WTC11 (cell line): ENCODE measurements at regions not wholly inside any gene's neighbourhood (a gene's known extent, or its start where the extent isn't known, plus 50 kb on each side); places are given as distances from the start of the nearest gene placed in this dataset.

Source experiments
- ATAC-seq: fragments of 200-7000 bp; cut with Tn5 transposase; 2 replicates; pipeline ENCODE4 v1.10.0; 2021; ENCODE audit warnings: mild to moderate bottlenecking, moderate library complexity
- CTCF ChIA-PET: fragments of 300-600 bp; sonication (Branson Sonifier 250); formaldehyde crosslinking; loops from one replicate; lab custom pipeline; 2021; ENCODE audit warnings: antibody characterized with exemption; lab: Charles Lee
- POLR2A ChIA-PET: fragments of 350-600 bp; sonication (Branson Sonifier 250); formaldehyde crosslinking; loops from one replicate; lab custom pipeline; 2021; ENCODE audit warnings: antibody characterized with exemption; lab: Charles Lee
- DNase-seq: peaks from one replicate; pipeline ENCODE4 v3.0.0; 2021; ENCODE audit warnings: low spot score
- H3K27ac Mint-ChIP-seq: 2 replicates; pipeline ENCODE4 v1.8.0; 2021; ENCODE audit warnings: mixed read lengths
- H3K27me3 Mint-ChIP-seq: 2 replicates; pipeline ENCODE4 v1.8.0; 2021; ENCODE audit warnings: low read depth, mild to moderate bottlenecking, moderate library complexity, mixed read lengths
- H3K36me3 Mint-ChIP-seq: 2 replicates; pipeline ENCODE4 v1.8.0; 2021; ENCODE audit warnings: mixed read lengths
- H3K4me1 Mint-ChIP-seq: 2 replicates; pipeline ENCODE4 v1.8.0; 2022; ENCODE audit warnings: mixed read lengths
- H3K4me3 Mint-ChIP-seq: 2 replicates; pipeline ENCODE4 v1.8.0; 2021; ENCODE audit warnings: mild to moderate bottlenecking, moderate library complexity, mixed read lengths
- H3K9me3 Mint-ChIP-seq: 2 replicates; pipeline ENCODE4 v1.8.0; 2021; ENCODE audit warnings: mixed read lengths
- AR ChIP-seq: fragments of 250-450 bp; sonication (Bioruptor Pico); IDR thresholded peaks from 2 replicates; pipeline ENCODE4 v1.9.0; 2021; ENCODE audit warnings: mild to moderate bottlenecking
- ATF3 ChIP-seq: sonication (generic); formaldehyde crosslinking; conservative IDR thresholded peaks from 2 replicates; pipeline ENCODE4 v1.8.1; 2022; ENCODE audit warnings: mild to moderate bottlenecking, missing genetic modification reagents
- CREB1 ChIP-seq: sonication (generic); formaldehyde crosslinking; IDR thresholded peaks from 2 replicates; pipeline ENCODE4 v1.8.0; 2023; ENCODE audit warnings: mild to moderate bottlenecking, missing genetic modification reagents
- ETV6 ChIP-seq: sonication (generic); formaldehyde crosslinking; IDR thresholded peaks from 2 replicates; pipeline ENCODE4 v1.8.1; 2022; ENCODE audit warnings: mild to moderate bottlenecking, missing genetic modification reagents
- FOXJ3 ChIP-seq: sonication (generic); formaldehyde crosslinking; IDR thresholded peaks from 2 replicates; pipeline ENCODE4 v1.9.0; 2021; ENCODE audit warnings: missing genetic modification reagents, mild to moderate bottlenecking, borderline replicate concordance
- FOXP1 ChIP-seq: sonication (generic); formaldehyde crosslinking; IDR thresholded peaks from 2 replicates; pipeline ENCODE4 v1.8.0; 2022; ENCODE audit warnings: missing genetic modification reagents, mild to moderate bottlenecking, moderate library complexity, borderline replicate concordance
- HMGXB4 ChIP-seq: sonication (generic); formaldehyde crosslinking; IDR thresholded peaks from 2 replicates; pipeline ENCODE4 v1.8.1; 2023; ENCODE audit warnings: mild to moderate bottlenecking, moderate library complexity, missing genetic modification reagents
- MLX ChIP-seq: sonication (generic); formaldehyde crosslinking; IDR thresholded peaks from 2 replicates; pipeline ENCODE4 v1.8.1; 2023; ENCODE audit warnings: mild to moderate bottlenecking, missing genetic modification reagents, moderate library complexity
- MXD4 ChIP-seq: fragments of 250-450 bp; sonication (Bioruptor Pico); IDR thresholded peaks from 2 replicates; pipeline ENCODE4 v1.8.0; 2021; ENCODE audit warnings: mild to moderate bottlenecking, moderate library complexity, borderline replicate concordance
- NFATC4 ChIP-seq: fragments of 250-450 bp; sonication (Bioruptor Pico); IDR thresholded peaks from 2 replicates; pipeline ENCODE4 v1.9.0; 2021; ENCODE audit warnings: mild to moderate bottlenecking
- RORB ChIP-seq: fragments of 250-450 bp; sonication (Bioruptor Pico); IDR thresholded peaks from 2 replicates; pipeline ENCODE4 v1.9.0; 2021; ENCODE audit warnings: mild to moderate bottlenecking
- STAT6 ChIP-seq: sonication (generic); formaldehyde crosslinking; conservative IDR thresholded peaks from 2 replicates; pipeline ENCODE4 v1.8.1; 2023; ENCODE audit warnings: mild to moderate bottlenecking, low read depth, missing genetic modification reagents, moderate library complexity
- ZNF138 ChIP-seq: sonication (generic); formaldehyde crosslinking; conservative IDR thresholded peaks from 2 replicates; pipeline ENCODE4 v1.8.1; 2022; ENCODE audit warnings: mild to moderate bottlenecking, moderate library complexity, missing genetic modification reagents
- ZNF263 ChIP-seq: sonication (generic); formaldehyde crosslinking; IDR thresholded peaks from 2 replicates; pipeline ENCODE4 v1.8.1; 2022; ENCODE audit warnings: low read depth, mild to moderate bottlenecking, moderate library complexity, missing genetic modification reagents
- ZNF423 ChIP-seq: fragments of 250-450 bp; sonication (Bioruptor Pico); IDR thresholded peaks from 2 replicates; pipeline ENCODE4 v2.1.2; 2022; ENCODE audit warnings: mild to moderate bottlenecking, moderate library complexity
- ZNF671 ChIP-seq: fragments of 250-450 bp; sonication (Bioruptor Pico); IDR thresholded peaks from 2 replicates; pipeline ENCODE4 v1.8.0; 2021; ENCODE audit warnings: mild to moderate bottlenecking
- TF ChIP-seq, protein P1 (sequence below): sonication (generic); formaldehyde crosslinking; IDR thresholded peaks from 2 replicates; pipeline ENCODE4 v1.8.0; 2023; ENCODE audit warnings: missing genetic modification reagents
- TF ChIP-seq, protein P2 (sequence below): sonication (generic); formaldehyde crosslinking; IDR thresholded peaks from 2 replicates; pipeline ENCODE4 v1.8.0; 2022; ENCODE audit warnings: mild to moderate bottlenecking, missing genetic modification reagents

GRCh38 chr13:38283346-38283745, 66.3 kb upstream of the UFM1 start:
- POLR2A ChIA-PET, result no interaction called here
- no peak for TF ChIP-seq MXD4 (CRISPR knock-in tag)
- TF ChIP-seq ZNF671, result no peak
- TF ChIP-seq NFATC4, result no peak
- TF ChIP-seq, protein P1, sequence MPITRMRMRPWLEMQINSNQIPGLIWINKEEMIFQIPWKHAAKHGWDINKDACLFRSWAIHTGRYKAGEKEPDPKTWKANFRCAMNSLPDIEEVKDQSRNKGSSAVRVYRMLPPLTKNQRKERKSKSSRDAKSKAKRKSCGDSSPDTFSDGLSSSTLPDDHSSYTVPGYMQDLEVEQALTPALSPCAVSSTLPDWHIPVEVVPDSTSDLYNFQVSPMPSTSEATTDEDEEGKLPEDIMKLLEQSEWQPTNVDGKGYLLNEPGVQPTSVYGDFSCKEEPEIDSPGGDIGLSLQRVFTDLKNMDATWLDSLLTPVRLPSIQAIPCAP (CRISPR knock-in tag), result no peak
- TF ChIP-seq STAT6, result no peak
- no peak for TF ChIP-seq ZNF138 (CRISPR knock-in tag)
- no peak for TF ChIP-seq HMGXB4 (CRISPR knock-in tag)
- TF ChIP-seq ZNF263 (CRISPR knock-in tag), result no peak
- TF ChIP-seq RORB (CRISPR knock-in tag), result no peak
- no peak for TF ChIP-seq CREB1 (CRISPR knock-in tag)
- no peak for TF ChIP-seq ETV6
- TF ChIP-seq MLX (CRISPR knock-in tag), result no peak
- TF ChIP-seq ZNF423 (CRISPR knock-in tag), result no peak
- TF ChIP-seq FOXP1, result no peak
- no peak for TF ChIP-seq AR (CRISPR knock-in tag)
- TF ChIP-seq, all 79 proteins: peak for 0
- no peak for ATAC-seq
- no peaks in the 10 kb centered on the region for H3K4me1 Mint-ChIP-seq
- no peak overlapping the region for H3K4me3 Mint-ChIP-seq
- H3K27me3 Mint-ChIP-seq, result no peaks in the 10 kb centered on the region
- no peaks in the 10 kb centered on the region for H3K36me3 Mint-ChIP-seq
- peaks cover 27% of the 10 kb centered on the region for H3K9me3 Mint-ChIP-seq
- CTCF ChIA-PET, result no interaction called here
- DNase-seq, result no peak
- no peak overlapping the region for H3K27ac Mint-ChIP-seq

GRCh38 chr13:38265132-38265497, 84.5 kb upstream of the UFM1 start:
- no peak for TF ChIP-seq NFATC4
- no peak for TF ChIP-seq AR (CRISPR knock-in tag)
- TF ChIP-seq FOXJ3, result no peak
- TF ChIP-seq, protein P2, sequence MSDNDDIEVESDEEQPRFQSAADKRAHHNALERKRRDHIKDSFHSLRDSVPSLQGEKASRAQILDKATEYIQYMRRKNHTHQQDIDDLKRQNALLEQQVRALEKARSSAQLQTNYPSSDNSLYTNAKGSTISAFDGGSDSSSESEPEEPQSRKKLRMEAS (CRISPR knock-in tag), result no peak
- TF ChIP-seq ATF3 (CRISPR knock-in tag), result no peak
- TF ChIP-seq CREB1 (CRISPR knock-in tag), result no peak
- Mint-ChIP-seq H3K9me3 (peaks cover 13% of the 10 kb centered on the region), H3K27me3 (no peaks in the 10 kb centered on the region), H3K4me1 (peaks cover 13% of the 10 kb centered on the region), H3K27ac (0 out of 2 replicates have a peak overlapping the region, but pooled peaks have one; percentile 1), H3K4me3 (no peak overlapping the region), H3K36me3 (no peaks in the 10 kb centered on the region)
- ChIA-PET CTCF (no interaction called here), POLR2A (no interaction called here)
- DNase-seq, result no peak
- ATAC-seq, result no peak
